MM.1S (cell line): ENCODE measurements at regions not wholly inside any gene's neighbourhood (a gene's known extent, or its start where the extent isn't known, plus 50 kb on each side); places are given as distances from the start of the nearest gene placed in this dataset.

Source experiments
- EZH2phosphoT487 ChIP-seq: fragments of 300-600 bp; sonication (generic); IDR thresholded peaks from 2 replicates; pipeline ENCODE4 v1.6.1; 2018; ENCODE audit warnings: antibody characterized with exemption, low read length
- TF ChIP-seq, protein P1 (sequence below): fragments of 300-600 bp; sonication (generic); IDR thresholded peaks from 2 replicates; pipeline ENCODE4 v1.5.1; 2016; ENCODE audit warnings: antibody characterized with exemption, low read length, mixed read lengths

GRCh38 chr13:50448535-50448998 is 394.9 kb downstream of the DLEU7 start:
- TF ChIP-seq, protein P1, sequence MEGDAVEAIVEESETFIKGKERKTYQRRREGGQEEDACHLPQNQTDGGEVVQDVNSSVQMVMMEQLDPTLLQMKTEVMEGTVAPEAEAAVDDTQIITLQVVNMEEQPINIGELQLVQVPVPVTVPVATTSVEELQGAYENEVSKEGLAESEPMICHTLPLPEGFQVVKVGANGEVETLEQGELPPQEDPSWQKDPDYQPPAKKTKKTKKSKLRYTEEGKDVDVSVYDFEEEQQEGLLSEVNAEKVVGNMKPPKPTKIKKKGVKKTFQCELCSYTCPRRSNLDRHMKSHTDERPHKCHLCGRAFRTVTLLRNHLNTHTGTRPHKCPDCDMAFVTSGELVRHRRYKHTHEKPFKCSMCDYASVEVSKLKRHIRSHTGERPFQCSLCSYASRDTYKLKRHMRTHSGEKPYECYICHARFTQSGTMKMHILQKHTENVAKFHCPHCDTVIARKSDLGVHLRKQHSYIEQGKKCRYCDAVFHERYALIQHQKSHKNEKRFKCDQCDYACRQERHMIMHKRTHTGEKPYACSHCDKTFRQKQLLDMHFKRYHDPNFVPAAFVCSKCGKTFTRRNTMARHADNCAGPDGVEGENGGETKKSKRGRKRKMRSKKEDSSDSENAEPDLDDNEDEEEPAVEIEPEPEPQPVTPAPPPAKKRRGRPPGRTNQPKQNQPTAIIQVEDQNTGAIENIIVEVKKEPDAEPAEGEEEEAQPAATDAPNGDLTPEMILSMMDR: no peak
- no peak for TF ChIP-seq EZH2phosphoT487
